ENCODE measurements at regions not wholly inside any gene's neighbourhood (a gene's known extent, or its start where the extent isn't known, plus 50 kb on each side); places are given as distances from the start of the nearest gene placed in this dataset.

- no peak for DNase-seq (ENCODE audit: low spot score)
These were observed 148.9 kb downstream of the SOX11 start for GRCh38 chr2:5841126-5841525.

GRCh38 chr2:5842326-5842725 lies 150.1 kb downstream of the SOX11 start:
- no peak for DNase-seq (ENCODE audit: low spot score)

- no peak for DNase-seq (ENCODE audit: low spot score)
These were observed 153.7 kb downstream of the SOX11 start for GRCh38 chr2:5845798-5846330.

- no peak for DNase-seq (ENCODE audit: low spot score)
These were observed 154.7 kb downstream of the SOX11 start for GRCh38 chr2:5846881-5847280.

GRCh38 chr2:5849562-5849961 lies 157.4 kb downstream of the SOX11 start:
- DNase-seq (ENCODE audit: low spot score): no peak

- DNase-seq (ENCODE audit: low spot score): no peak
These were observed 159.2 kb downstream of the SOX11 start for GRCh38 chr2:5851410-5851809.

GRCh38 chr2:5854797-5855196 lies 162.6 kb downstream of the SOX11 start:
- DNase-seq (ENCODE audit: low spot score): no peak

- DNase-seq (ENCODE audit: low spot score): no peak
These were observed 174.9 kb downstream of the SOX11 start for GRCh38 chr2:5867056-5867455.

- no peak for DNase-seq (ENCODE audit: low spot score)
These were observed 176.7 kb downstream of the SOX11 start for GRCh38 chr2:5868931-5869330.

- DNase-seq (ENCODE audit: low spot score): no peak
These were observed 177.8 kb downstream of the SOX11 start for GRCh38 chr2:5869936-5870335.

GRCh38 chr2:5877360-5877759 lies 185.2 kb downstream of the SOX11 start:
- no peak for DNase-seq (ENCODE audit: low spot score)

GRCh38 chr2:5885451-5886173 lies 193.4 kb downstream of the SOX11 start:
- no peak for DNase-seq (ENCODE audit: low spot score)

- no peak for DNase-seq (ENCODE audit: low spot score)
These were observed 194.3 kb downstream of the SOX11 start for GRCh38 chr2:5886462-5886861.

- no peak for DNase-seq (ENCODE audit: low spot score)
These were observed 195.9 kb downstream of the SOX11 start for GRCh38 chr2:5888126-5888525.

GRCh38 chr2:5889519-5889918 lies 197.3 kb downstream of the SOX11 start:
- no peak for DNase-seq (ENCODE audit: low spot score)

- DNase-seq (ENCODE audit: low spot score): no peak
These were observed 202.2 kb downstream of the SOX11 start for GRCh38 chr2:5894355-5894754.

GRCh38 chr2:5895284-5895683 lies 203.1 kb downstream of the SOX11 start:
- DNase-seq (ENCODE audit: low spot score): no peak

- DNase-seq (ENCODE audit: low spot score): no peak
These were observed 205.1 kb downstream of the SOX11 start for GRCh38 chr2:5897249-5897648.

GRCh38 chr2:5898667-5899066 lies 206.5 kb downstream of the SOX11 start:
- DNase-seq (ENCODE audit: low spot score): no peak

- no peak for DNase-seq (ENCODE audit: low spot score)
These were observed 213.5 kb downstream of the SOX11 start for GRCh38 chr2:5905661-5906060.

- DNase-seq (ENCODE audit: low spot score): no peak
These were observed 215.9 kb downstream of the SOX11 start for GRCh38 chr2:5908071-5908470.

GRCh38 chr2:5911718-5912117 lies 219.5 kb downstream of the SOX11 start:
- no peak for DNase-seq (ENCODE audit: low spot score)

GRCh38 chr2:5913711-5914395 lies 221.7 kb downstream of the SOX11 start:
- DNase-seq (ENCODE audit: low spot score): no peak

Measured in mucosa of gallbladder (tissue), 1 donor.